ENCODE measurements at regions not wholly inside any gene's neighbourhood (a gene's known extent, or its start where the extent isn't known, plus 50 kb on each side); places are given as distances from the start of the nearest gene placed in this dataset.

DNA sequence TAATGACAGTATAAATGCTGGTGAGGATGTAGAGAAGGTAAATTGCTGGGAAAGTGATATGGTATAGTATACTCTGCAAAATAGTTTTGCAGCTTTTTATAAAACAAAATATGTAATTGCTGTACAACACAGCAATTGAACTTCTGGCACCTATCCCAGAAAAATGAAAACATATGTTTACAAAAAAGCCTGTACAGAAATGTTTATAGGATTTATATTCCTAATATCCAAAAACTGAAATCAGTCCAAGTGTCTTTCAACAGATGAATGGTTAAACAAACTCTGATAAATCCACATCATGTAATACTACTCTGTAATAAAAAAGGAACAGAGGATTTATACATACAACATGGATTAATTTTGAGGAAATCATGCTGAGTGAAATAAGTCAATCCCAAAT is 198.4 kb upstream of the ACTRT1 start:
- TF ChIP-seq CTCF (IDR thresholded peaks at IDR 0.05; ENCODE audit: poor library complexity) (no peak), EZH2phosphoT487 (IDR thresholded peaks at IDR 0.05; ENCODE audit: low read depth, severe bottlenecking, unreplicated experiment) (no peak)

Data from hepatocyte (in vitro differentiated cells).